GM19463 (cell line): ENCODE measurements at regions not wholly inside any gene's neighbourhood (a gene's known extent, or its start where the extent isn't known, plus 50 kb on each side); places are given as distances from the start of the nearest gene placed in this dataset.
"Not testable (repeated sequence)": the region's sequence is repeated elsewhere in the genome, so short reads cannot be mapped to it uniquely, and the experiment has no call there.

ENCODE experiments used
- ATAC-seq: cut with Tn5 transposase; IDR thresholded peaks from one replicate; pipeline ENCODE4 v1.9.1; 2021; ENCODE audit warnings: mild to moderate bottlenecking, moderate library complexity; ENCODE audit not compliant: unreplicated experiment

DNA sequence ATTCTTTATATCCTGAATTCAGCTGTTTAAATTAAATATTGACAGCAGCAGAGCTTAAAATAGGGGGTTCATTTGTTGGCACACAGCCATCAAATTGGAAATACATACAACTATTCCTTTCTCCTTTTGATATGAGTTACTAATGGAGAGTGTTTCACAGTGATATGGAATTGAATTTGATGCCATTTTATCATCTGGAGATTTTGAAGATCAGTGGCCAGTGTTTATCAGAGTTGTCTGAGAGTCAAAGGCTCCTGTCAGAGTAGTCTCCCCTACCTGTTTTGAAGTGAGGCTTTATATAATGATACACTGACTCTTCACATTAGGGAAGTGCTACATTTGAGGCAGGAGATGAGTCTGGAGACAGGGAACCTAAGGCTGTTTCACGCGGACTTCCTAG, 1286.3 kb downstream of the TECRL start:
- no peak for ATAC-seq

- no peak for ATAC-seq
Observed at GRCh38 chr4:63106600-63106999, 1302.7 kb downstream of the TECRL start.

DNA sequence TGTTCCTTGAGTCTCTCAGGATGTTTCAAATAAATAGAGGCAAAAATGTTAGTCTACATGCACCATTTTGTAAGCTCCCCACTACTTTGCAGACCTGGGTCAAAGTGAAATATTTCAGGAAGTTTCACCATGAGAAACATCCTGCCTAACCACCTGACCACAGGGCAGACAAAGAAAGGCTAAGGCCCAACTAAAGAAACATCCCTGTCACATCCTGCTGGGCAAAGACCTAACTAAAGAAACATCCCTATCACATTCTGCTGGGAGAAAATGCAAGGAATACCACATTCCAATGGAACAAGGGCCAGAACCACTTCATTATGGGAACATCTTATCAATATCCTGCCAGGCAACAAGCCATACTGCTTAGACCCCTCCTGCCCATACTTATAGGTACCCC, 1303.4 kb downstream of the TECRL start:
- no peak for ATAC-seq

DNA sequence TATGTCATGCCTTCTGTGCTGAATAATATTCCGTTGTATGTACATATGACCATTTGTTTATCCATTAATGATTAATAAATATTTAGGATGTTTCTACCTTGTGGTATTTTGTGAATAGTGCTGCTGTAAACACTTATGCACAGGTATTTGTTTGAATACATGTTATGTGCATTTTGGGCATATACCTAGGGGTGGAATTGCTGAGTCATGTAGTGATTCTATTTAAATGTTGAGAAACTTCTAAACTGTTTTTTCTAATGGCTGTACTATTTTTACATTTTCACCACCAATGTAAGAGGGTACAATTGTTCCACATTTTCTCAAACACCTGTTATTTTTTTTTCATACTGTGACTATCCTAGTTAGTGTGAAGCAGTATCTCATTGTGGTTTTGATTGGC, 1318.6 kb downstream of the TECRL start:
- no peak for ATAC-seq

GRCh38 chr4:63085091-63085490, 1324.2 kb downstream of the TECRL start:
- ATAC-seq, result no peak

- no peak for ATAC-seq
Observed at GRCh38 chr4:63080934-63081333, 1328.3 kb downstream of the TECRL start.

DNA sequence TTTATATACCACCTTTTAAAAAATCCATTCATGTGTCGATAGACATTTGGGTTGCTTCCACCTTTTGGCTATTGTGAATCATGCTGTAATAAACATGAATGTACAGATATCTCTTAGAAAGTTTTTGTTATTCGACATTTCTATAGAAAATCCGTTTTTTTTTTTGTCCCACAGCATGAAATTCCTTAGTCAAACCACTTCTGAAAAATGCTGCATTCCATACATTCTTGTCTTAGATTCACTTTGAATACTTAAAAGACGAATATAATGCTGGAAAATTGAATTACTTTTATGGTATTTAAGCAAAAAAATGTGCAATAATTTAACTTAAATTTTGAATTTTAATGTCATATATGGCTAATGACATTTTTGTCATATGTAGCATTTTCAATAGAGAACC, 1345.5 kb downstream of the TECRL start:
- no peak for ATAC-seq

DNA sequence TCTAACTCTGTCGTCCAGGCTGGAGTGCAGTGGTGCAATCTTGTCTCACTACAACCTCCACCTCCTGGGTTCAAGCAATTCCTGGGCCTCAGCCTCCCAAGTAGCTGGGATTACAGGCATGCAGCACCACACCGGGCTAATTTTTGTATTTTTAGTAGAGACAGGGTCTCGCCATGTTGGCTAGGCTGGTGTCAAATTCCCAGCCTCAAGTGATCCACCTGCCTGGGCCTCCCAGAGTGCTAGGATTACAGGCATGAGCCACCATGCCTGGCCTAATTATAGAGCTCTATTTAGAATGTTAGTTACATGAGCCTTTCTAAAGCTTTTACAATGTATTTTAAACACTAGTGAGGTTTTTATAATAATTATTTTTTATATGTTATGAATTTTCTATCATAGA, 1346.4 kb downstream of the TECRL start:
- ATAC-seq, result not testable (repeated sequence)

DNA sequence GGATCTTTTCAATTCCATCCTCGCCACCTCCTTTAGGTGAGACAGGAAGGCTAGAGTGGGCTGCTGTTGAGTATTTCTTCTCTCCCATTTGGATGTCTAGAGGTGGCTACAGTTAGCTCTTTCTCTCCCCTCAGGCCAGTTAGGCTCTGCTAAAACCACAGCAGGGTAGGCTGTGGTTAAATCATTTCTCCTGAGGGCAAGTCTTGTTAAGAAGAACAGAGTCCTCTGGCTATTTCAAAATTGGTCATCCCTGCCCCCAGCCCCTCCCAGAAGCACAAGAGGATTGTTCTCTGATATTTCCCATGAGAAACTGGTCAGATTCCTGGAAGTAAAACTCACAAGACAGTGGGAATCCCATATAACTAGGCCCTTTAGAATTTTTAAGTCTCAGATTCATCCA, 1359.5 kb downstream of the TECRL start:
- no peak for ATAC-seq

- no peak for ATAC-seq
Observed at GRCh38 chr4:63049278-63049677, 1360.0 kb downstream of the TECRL start.

DNA sequence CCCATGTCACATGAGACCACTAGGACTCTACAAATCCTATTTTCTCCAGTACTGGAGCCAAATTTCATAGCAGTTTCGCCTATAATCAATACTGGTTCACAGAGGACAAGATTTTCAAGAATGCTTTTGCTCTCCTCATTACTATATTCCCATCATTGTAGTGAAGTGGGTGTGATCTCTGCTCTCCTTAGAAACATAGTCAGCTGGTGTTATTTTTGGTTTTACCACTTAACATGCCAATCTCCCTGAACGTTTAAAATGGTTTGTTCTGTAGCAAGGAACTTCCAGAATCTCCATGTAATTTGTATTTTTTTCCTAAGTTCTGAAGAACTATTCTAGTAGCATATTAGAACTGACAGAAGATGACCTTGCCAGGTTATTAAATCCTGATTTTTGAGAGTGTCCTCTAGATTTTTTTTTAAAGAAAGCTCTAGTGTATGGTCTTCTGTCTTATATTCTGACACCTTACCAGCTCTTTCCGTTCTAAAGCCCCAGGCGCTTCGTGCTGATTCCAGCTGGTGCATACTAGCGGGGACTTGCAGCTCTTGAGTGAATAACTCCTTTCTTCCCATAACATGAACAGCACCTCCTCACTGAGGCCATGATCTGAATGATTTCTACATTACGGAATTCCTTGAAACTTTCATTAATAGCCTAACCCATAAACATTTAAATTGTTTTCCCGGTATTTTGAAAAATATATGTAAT, 1372.9 kb downstream of the TECRL start:
- no peak for ATAC-seq

DNA sequence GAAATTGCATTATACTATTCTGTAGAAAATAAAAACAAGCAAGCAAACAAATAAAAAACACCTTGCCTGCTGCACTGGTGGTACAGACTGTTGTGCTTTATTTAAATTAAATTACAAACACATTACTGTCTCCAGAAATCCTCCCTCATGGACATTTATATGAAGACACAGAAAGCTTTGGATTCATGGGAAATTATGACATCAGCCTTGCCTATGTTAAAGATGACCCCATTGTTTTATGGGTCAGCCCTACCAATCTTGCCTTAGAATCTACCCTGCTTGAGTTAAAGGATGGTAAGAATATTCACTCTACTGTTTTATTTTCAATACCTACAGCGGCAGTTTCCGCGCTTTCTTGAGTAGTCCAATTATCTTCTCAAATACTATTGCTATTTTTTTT, 1379.9 kb downstream of the TECRL start:
- ATAC-seq, result no peak

DNA sequence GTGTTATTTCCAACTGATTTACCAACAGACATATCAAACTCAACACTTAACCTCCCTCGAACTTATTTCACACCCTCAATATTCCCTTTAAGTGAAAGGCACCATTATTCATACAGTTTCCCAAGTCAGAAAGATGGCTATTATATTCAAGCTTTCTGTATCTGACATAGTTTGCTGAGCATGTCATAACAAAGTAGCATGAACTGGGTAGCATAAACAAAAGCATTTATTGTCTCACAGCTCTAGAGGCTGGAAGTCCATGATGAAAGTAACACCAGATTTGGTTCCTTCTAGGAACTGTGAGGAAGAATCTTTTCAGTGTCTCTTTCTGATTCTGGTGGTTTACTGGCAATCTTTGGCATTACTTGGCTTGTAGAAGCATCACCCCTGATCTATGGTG, 1388.6 kb downstream of the TECRL start:
- ATAC-seq, result no peak

- ATAC-seq, result no peak
Observed at GRCh38 chr4:63017300-63017699, 1392.0 kb downstream of the TECRL start.

DNA sequence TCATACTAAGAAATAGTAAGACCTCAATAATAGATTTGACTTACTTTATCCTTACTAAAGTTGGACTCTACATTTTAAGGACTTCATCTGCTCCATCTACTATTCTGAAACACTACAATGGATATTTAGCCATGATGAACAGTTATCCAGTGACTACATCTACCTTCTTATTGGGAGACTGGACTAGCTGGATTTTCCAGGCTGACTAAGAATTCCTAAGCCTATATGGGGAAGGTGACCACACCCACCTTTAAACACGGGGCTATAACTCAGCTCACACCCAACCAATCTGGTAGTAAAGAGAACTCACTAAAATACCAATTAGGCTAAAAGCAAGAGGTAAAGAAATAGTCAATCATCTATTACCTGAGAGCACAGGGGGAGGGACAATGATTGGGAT, 1438.4 kb downstream of the TECRL start:
- ATAC-seq, result no peak

DNA sequence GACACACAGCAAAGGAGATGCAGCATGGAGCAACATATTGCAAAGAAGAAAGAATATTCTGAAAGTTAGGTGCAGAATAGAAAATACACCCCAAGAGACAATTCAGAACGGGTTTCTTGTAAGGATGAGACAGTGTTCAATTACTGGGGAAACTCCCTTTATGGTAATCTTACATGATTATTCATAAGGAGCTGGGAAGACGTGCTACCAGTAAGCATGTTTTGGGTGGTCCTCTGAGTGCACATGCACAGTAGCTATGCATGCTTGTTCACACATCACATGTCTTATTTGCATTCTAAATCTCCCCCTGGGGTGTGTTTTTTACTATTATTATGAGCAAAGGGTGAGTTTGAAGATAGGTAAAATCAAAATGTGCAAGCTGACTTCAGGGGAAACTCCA, 1448.8 kb downstream of the TECRL start:
- ATAC-seq, result no peak

GRCh38 chr4:62953752-62954151, 1455.5 kb downstream of the TECRL start:
- no peak for ATAC-seq

DNA sequence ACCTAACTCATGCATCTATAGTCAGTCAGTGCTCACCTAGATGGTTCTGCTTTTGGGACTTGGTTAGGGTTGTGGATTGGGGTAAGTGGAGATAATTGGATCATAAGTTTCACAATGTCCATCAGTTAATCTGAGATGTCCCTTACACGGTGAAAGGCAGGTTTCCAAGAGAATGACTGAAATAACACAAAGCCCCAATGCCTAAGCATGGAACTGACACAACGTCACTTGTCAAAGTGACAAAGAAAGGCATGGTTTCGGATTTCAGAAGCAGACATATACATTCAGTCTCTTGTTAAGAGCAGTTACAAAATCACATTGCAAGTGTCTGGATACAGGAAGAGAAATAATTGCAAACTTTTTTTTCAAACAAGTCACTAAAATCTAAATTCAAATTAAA, 1456.9 kb downstream of the TECRL start:
- ATAC-seq, result no peak

- no peak for ATAC-seq
Observed at GRCh38 chr4:62948108-62948507, 1461.1 kb downstream of the TECRL start.

DNA sequence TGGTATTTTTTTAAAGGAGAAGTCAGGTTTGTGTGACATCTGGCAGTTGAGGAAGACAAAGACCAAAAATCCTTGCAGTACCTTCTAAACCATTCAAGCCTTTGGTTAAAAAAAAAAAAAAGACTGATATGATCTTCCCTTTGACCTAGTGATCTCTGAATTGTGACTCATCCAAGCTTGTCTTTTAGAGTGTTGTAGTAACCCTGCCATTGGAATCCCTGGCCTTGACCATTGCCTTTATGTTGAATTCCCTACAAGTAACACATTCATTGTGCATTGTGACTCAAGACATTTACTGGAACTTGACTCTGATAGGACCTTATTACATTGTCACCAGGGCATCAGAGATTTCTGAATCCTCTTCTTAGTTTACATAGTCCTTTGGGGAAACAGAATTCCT, 1469.0 kb downstream of the TECRL start:
- no peak for ATAC-seq

- ATAC-seq, result no peak
Observed at GRCh38 chr4:62930884-62931283, 1478.4 kb downstream of the TECRL start.

- ATAC-seq, result no peak
Observed at GRCh38 chr4:62928483-62928882, 1480.8 kb downstream of the TECRL start.

DNA sequence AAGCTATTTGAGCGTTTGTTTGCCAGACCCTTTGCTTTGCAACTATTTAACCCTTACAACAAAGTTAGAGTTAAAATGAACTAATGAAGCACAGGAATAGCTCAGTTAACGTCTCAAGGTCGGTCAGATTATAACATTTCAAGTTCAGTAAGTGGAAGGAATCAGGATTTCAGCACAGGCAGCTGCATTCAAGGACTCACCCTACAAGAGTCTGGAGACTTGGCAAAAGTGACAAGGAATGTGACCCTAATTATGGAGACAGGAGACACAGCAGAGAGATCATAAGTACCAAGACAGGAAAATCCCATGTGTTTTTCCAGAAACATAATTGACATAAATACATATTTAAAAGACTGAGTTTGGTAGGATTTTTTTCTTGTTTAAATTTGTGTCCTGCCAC, 1481.7 kb downstream of the TECRL start:
- no peak for ATAC-seq
